Thyroid gland (tissue), 4 donors: ENCODE measurements at regions not wholly inside any gene's neighbourhood (a gene's known extent, or its start where the extent isn't known, plus 50 kb on each side); places are given as distances from the start of the nearest gene placed in this dataset.
"Not testable (repeated sequence)": the region's sequence is repeated elsewhere in the genome, so short reads cannot be mapped to it uniquely, and the experiment has no call there.

Experiments used
- DNase-seq, 2 donors: peaks; one replicate each; pipeline ENCODE4 v3.0.0-alpha.2; 2019
- H3K27ac ChIP-seq, 3 donors: fragments of 200-600 bp; sonication (generic); 1 replicate in 2 of 3; 2 replicates in 1 of 3; pipeline ENCODE4 v1.5.1; 2016 to 2019; ENCODE audit warnings: mild to moderate bottlenecking in 1 of 3, moderate library complexity in 1 of 3
- H3K27me3 ChIP-seq: fragments of 200-600 bp; sonication (generic); one replicate; pipeline ENCODE4 v1.5.1; 2019
- H3K36me3 ChIP-seq, 2 donors: fragments of 200-600 bp; sonication (generic); one replicate each; pipeline ENCODE4 v1.5.1; 2016 to 2019
- H3K4me1 ChIP-seq, 2 donors: fragments of 200-600 bp; sonication (generic); one replicate each; pipeline ENCODE4 v1.5.1; 2017 to 2019
- H3K4me3 ChIP-seq, 3 donors: fragments of 200-600 bp; sonication (generic); replicated peaks in 1 of 3; 1 replicate in 2 of 3; 2 replicates in 1 of 3; pipeline ENCODE4 v1.5.1; 2016; ENCODE audit warnings: mild to moderate bottlenecking in 1 of 3
- H3K9me3 ChIP-seq: fragments of 200-600 bp; sonication (generic); one replicate; pipeline ENCODE4 v1.5.1; 2017
- CTCF ChIP-seq, 6 experiments: fragments of 200-600 bp in 3 of 6; fragments of 450-650 bp in 3 of 6; sonication (generic) in 3 of 6; IDR thresholded peaks; one replicate each; pipeline ENCODE4 v1.5.1; 2016 to 2019; ENCODE audit warnings: antibody characterized with exemption in 6 of 6, mild to moderate bottlenecking in 2 of 6, inconsistent platforms in 1 of 6, moderate library complexity in 1 of 6
- POLR2A ChIP-seq, 2 donors: fragments of 450-650 bp; IDR thresholded peaks; one replicate each; pipeline ENCODE4 v1.6.1; 2017; ENCODE audit warnings: antibody characterized with exemption in 2 of 2, mild to moderate bottlenecking in 2 of 2, moderate library complexity in 1 of 2
- WGBS, 2 donors: methylation state at CpG; one replicate each; pipeline ENCODE4 v1.1.5; 2017; 5-methylcytosine and 5-hydroxymethylcytosine counted together
- intact Hi-C: fragments of 100-400 bp; cut with DNase I; formaldehyde crosslinking; loops from one replicate; pipeline ENCODE4 v1.15.1; 2023

- Histone ChIP-seq H3K27me3 (no peaks in the 10 kb centered on the region), H3K36me3 (no peaks in the 10 kb centered on the region)
- WGBS, 2 donors, result 85 to 87% methylated on average over 9 of the region's 9 CpGs
Measured at GRCh38 chr3:11914041-11914440, 67.4 kb upstream of the TAMM41 start.

GRCh38 chr3:11914651-11915050 is 68.0 kb upstream of the TAMM41 start:
- Histone ChIP-seq H3K4me3 (no peak overlapping the region), H3K36me3 (no peaks in the 10 kb centered on the region), H3K9me3 (no peaks in the 10 kb centered on the region), H3K4me1 (no peaks in the 10 kb centered on the region), H3K27me3 (no peaks in the 10 kb centered on the region), H3K27ac (no peak overlapping the region)
- WGBS, 2 donors, result 68 to 90% methylated on average over 4 to 6 of the region's 10 CpGs
- intact Hi-C loops, result no loop called here
- TF ChIP-seq POLR2A (IDR thresholded peaks at IDR 0.05) (no peak), CTCF (IDR thresholded peaks at IDR 0.05) (no peak)
- no peak for DNase-seq

More at GRCh38 chr3:11914041-11914440, 67.4 kb upstream of the TAMM41 start:
- Histone ChIP-seq H3K4me1 (no peaks in the 10 kb centered on the region), H3K9me3 (no peaks in the 10 kb centered on the region), H3K4me3 (no peak overlapping the region), H3K27ac (no peak overlapping the region)
- DNase-seq, result no peak
- TF ChIP-seq POLR2A (IDR thresholded peaks at IDR 0.05) (no peak), CTCF (IDR thresholded peaks at IDR 0.05) (no peak)
- intact Hi-C loops, result no loop called here

- WGBS, 2 donors, result 71 to 79% methylated on average over 8 to 9 of the region's 11 CpGs
- DNase-seq, result no peak
Measured at GRCh38 chr3:11915621-11916424, 69.1 kb upstream of the TAMM41 start.

GRCh38 chr3:11916425-11916762 is 69.7 kb upstream of the TAMM41 start:
- H3K4me1 ChIP-seq, H3K27ac ChIP-seq, H3K36me3 ChIP-seq, H3K4me3 ChIP-seq, intact Hi-C loops, H3K27me3 ChIP-seq, DNase-seq, H3K9me3 ChIP-seq: not testable (repeated sequence)
- WGBS, 2 donors, result 64 to 84% methylated on average over 2 of the region's 2 CpGs

More at GRCh38 chr3:11915621-11916424, 69.1 kb upstream of the TAMM41 start:
- H3K4me3 ChIP-seq, result no peak overlapping the region
- intact Hi-C loops, result no loop called here
- H3K9me3 ChIP-seq, result no peaks in the 10 kb centered on the region
- H3K27me3 ChIP-seq, result no peaks in the 10 kb centered on the region
- H3K4me1 ChIP-seq, result no peaks in the 10 kb centered on the region
- TF ChIP-seq POLR2A (IDR thresholded peaks at IDR 0.05) (no peak), CTCF (IDR thresholded peaks at IDR 0.05) (no peak)
- no peaks in the 10 kb centered on the region for H3K36me3 ChIP-seq
- no peak overlapping the region for H3K27ac ChIP-seq

GRCh38 chr3:11917051-11917450 is 70.4 kb upstream of the TAMM41 start:
- Histone ChIP-seq H3K27ac (no peak overlapping the region), H3K36me3 (no peaks in the 10 kb centered on the region), H3K4me3 (no peak overlapping the region), H3K4me1 (no peaks in the 10 kb centered on the region), H3K9me3 (no peaks in the 10 kb centered on the region), H3K27me3 (no peaks in the 10 kb centered on the region)
- WGBS, 2 donors, result 77 to 81% methylated on average over 11 of the region's 11 CpGs
- intact Hi-C loops, result no loop called here
- TF ChIP-seq POLR2A (IDR thresholded peaks at IDR 0.05), result no peak
- no peak for TF ChIP-seq CTCF (IDR thresholded peaks at IDR 0.05)
- no peak for DNase-seq
